Neutrophil (primary cell): ENCODE measurements at regions not wholly inside any gene's neighbourhood (a gene's known extent, or its start where the extent isn't known, plus 50 kb on each side); places are given as distances from the start of the nearest gene placed in this dataset.

ENCODE experiments used
- H3K27ac ChIP-seq: fragments of 200-600 bp; sonication (generic); 2 replicates; pipeline ENCODE4 v1.5.1; 2016; ENCODE audit warnings: mild to moderate bottlenecking, moderate library complexity
- H3K27me3 ChIP-seq: fragments of 200-600 bp; sonication (generic); 2 replicates; pipeline ENCODE4 v1.6.0; 2016; ENCODE audit warnings: mild to moderate bottlenecking
- H3K36me3 ChIP-seq: fragments of 200-600 bp; sonication (generic); 2 replicates; pipeline ENCODE4 v1.5.1; 2017
- H3K4me1 ChIP-seq, 2 experiments: fragments of 200-600 bp in 1 of 2; sonication (generic) in 1 of 2; 1 replicate in 1 of 2; 2 replicates in 1 of 2; pipeline versions ENCODE4 v1.5.1 to v1.6.1; 2013 to 2016; ENCODE audit warnings: low read depth in 1 of 2, low read length in 1 of 2, mild to moderate bottlenecking in 1 of 2, moderate library complexity in 1 of 2; ENCODE audit not compliant: control insufficient read depth in 1 of 2, insufficient read depth in 1 of 2
- H3K4me3 ChIP-seq, 2 experiments: fragments of 200-600 bp in 1 of 2; sonication (generic) in 1 of 2; 1 replicate in 1 of 2; 2 replicates in 1 of 2; pipeline ENCODE4 v1.5.1; 2013 to 2016; ENCODE audit warnings: low read depth in 1 of 2, low read length in 1 of 2, mild to moderate bottlenecking in 1 of 2, moderate library complexity in 1 of 2
- H3K9me3 ChIP-seq: fragments of 200-600 bp; sonication (generic); 2 replicates; pipeline ENCODE4 v1.5.1; 2016
- TF ChIP-seq, protein P1 (sequence below): fragments of 200-600 bp; sonication (generic); IDR thresholded peaks from 2 replicates; pipeline ENCODE4 v1.5.1; 2016; ENCODE audit warnings: antibody characterized with exemption

- TF ChIP-seq, protein P1, sequence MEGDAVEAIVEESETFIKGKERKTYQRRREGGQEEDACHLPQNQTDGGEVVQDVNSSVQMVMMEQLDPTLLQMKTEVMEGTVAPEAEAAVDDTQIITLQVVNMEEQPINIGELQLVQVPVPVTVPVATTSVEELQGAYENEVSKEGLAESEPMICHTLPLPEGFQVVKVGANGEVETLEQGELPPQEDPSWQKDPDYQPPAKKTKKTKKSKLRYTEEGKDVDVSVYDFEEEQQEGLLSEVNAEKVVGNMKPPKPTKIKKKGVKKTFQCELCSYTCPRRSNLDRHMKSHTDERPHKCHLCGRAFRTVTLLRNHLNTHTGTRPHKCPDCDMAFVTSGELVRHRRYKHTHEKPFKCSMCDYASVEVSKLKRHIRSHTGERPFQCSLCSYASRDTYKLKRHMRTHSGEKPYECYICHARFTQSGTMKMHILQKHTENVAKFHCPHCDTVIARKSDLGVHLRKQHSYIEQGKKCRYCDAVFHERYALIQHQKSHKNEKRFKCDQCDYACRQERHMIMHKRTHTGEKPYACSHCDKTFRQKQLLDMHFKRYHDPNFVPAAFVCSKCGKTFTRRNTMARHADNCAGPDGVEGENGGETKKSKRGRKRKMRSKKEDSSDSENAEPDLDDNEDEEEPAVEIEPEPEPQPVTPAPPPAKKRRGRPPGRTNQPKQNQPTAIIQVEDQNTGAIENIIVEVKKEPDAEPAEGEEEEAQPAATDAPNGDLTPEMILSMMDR: no peak
- Histone ChIP-seq H3K4me3 (no peak overlapping the region), H3K27ac (no peak overlapping the region), H3K27me3 (peaks cover 34% of the 10 kb centered on the region), H3K9me3 (no peaks in the 10 kb centered on the region), H3K36me3 (no peaks in the 10 kb centered on the region), H3K4me1 (peaks cover 0 to 4% of the 10 kb centered on the region in 2 experiments)
These were observed 89.3 kb upstream of the PRKCQ start for GRCh38 chr10:6669269-6669859.

GRCh38 chr10:6667679-6668270 lies 87.7 kb upstream of the PRKCQ start:
- TF ChIP-seq, protein P1: no peak
- Histone ChIP-seq H3K36me3 (no peaks in the 10 kb centered on the region), H3K9me3 (no peaks in the 10 kb centered on the region), H3K4me1 (no peaks in the 10 kb centered on the region), H3K27me3 (peaks cover 34% of the 10 kb centered on the region), H3K4me3 (no peak overlapping the region), H3K27ac (no peak overlapping the region)

GRCh38 chr10:6667150-6667549 lies 87.1 kb upstream of the PRKCQ start:
- no peaks in the 10 kb centered on the region for H3K4me1 ChIP-seq
- no peak overlapping the region for H3K27ac ChIP-seq
- H3K4me3 ChIP-seq: no peak overlapping the region
- no peaks in the 10 kb centered on the region for H3K9me3 ChIP-seq
- peaks cover 34% of the 10 kb centered on the region for H3K27me3 ChIP-seq
- TF ChIP-seq, protein P1: no peak
- no peaks in the 10 kb centered on the region for H3K36me3 ChIP-seq

- no peak overlapping the region for H3K27ac ChIP-seq
- no peaks in the 10 kb centered on the region for H3K4me1 ChIP-seq
- H3K9me3 ChIP-seq: no peaks in the 10 kb centered on the region
- no peaks in the 10 kb centered on the region for H3K36me3 ChIP-seq
- H3K4me3 ChIP-seq: no peak overlapping the region
- TF ChIP-seq, protein P1: no peak
- peaks cover 34% of the 10 kb centered on the region for H3K27me3 ChIP-seq
These were observed 85.8 kb upstream of the PRKCQ start for GRCh38 chr10:6665847-6666246.

DNA sequence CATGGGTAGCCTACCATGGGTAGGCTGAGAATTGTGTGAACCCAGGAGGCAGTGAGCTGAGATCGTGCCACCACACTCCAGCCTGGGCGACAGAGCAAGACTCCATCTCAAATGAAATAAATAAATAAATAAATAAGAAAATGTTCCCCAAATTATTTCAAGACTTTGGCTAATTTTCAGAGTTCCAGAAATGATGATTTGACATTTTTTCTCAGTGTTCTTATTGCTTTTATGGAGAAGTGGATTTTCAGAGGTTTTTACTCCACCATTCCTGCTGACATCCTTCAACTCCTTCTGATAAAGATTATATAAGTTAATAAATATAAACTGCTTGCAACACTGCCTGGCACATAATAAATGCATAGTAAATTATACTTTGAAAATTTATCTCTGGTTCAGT lies 80.4 kb upstream of the PRKCQ start:
- Histone ChIP-seq H3K9me3 (no peaks in the 10 kb centered on the region), H3K27ac (no peak overlapping the region), H3K27me3 (peaks cover 9% of the 10 kb centered on the region), H3K4me1 (no peaks in the 10 kb centered on the region), H3K36me3 (no peaks in the 10 kb centered on the region), H3K4me3 (no peak overlapping the region)
- TF ChIP-seq, protein P1: no peak
